Testis (tissue), 2 donors: ENCODE measurements at regions not wholly inside any gene's neighbourhood (a gene's known extent, or its start where the extent isn't known, plus 50 kb on each side); places are given as distances from the start of the nearest gene placed in this dataset.

Source experiments
- CTCF ChIP-seq, 3 experiments: fragments of 450-650 bp in 2 of 3; fragments of 200-600 bp in 1 of 3; sonication (generic) in 1 of 3; IDR thresholded peaks; one replicate each; pipeline ENCODE4 v1.5.1; 2016 to 2019; ENCODE audit warnings: antibody characterized with exemption in 3 of 3, mild to moderate bottlenecking in 2 of 3, moderate library complexity in 1 of 3
- POLR2A ChIP-seq: fragments of 450-650 bp; IDR thresholded peaks from one replicate; pipeline ENCODE4 v1.6.1; 2017; ENCODE audit warnings: antibody characterized with exemption, mild to moderate bottlenecking, moderate library complexity

- TF ChIP-seq POLR2A = no peak
- no peak for TF ChIP-seq CTCF (IDR thresholded peaks at IDR 0.05)
Observed at GRCh38 chr4:29861307-29861706, 858.9 kb upstream of the PCDH7 start.
